GM18868 (cell line): ENCODE measurements at regions not wholly inside any gene's neighbourhood (a gene's known extent, or its start where the extent isn't known, plus 50 kb on each side); places are given as distances from the start of the nearest gene placed in this dataset.

ENCODE experiments used
- ATAC-seq: cut with Tn5 transposase; IDR thresholded peaks from one replicate; pipeline ENCODE4 v1.9.1; 2021; ENCODE audit warnings: mild to moderate bottlenecking, moderate library complexity; ENCODE audit not compliant: unreplicated experiment

DNA sequence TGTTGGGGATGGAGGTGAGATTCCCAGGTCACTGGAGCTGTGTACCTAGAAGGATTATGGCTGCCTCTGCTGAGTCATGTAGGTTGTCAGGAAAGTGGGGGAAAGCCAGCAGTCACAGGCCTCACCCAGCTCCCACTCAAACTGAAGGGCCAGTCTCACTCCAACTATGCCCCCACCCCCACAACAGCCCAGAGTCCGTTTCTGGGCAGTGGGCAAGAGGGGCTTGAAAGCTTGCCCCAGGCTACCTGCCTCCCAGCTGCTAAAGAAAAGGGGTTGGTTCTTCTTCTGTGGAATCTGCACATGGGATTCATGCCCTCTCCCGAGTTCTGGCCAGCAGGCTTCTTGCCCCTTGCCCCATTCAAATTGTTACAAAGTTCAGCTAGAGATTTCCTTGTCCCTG, 116.0 kb upstream of the PGRMC2 start:
- no peak for ATAC-seq

DNA sequence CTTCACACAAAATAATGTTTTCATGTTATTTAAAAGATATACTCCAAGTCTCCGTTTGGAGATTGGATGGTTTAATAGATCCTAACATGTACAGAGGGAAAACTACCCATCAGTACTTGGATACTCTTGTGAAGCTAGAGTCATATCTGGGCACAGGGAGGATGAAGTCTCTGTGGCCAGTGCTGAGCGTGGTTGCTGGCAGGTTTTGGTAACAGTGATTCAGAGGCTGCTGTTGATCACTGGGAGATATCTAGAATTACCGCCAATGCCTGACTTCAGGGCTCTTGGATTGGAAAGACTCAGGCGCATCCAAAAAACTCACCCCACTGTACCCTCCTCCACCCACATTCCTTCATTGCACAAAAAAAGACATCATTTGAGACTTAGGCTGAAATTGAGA, 107.2 kb upstream of the PGRMC2 start:
- ATAC-seq: no peak

DNA sequence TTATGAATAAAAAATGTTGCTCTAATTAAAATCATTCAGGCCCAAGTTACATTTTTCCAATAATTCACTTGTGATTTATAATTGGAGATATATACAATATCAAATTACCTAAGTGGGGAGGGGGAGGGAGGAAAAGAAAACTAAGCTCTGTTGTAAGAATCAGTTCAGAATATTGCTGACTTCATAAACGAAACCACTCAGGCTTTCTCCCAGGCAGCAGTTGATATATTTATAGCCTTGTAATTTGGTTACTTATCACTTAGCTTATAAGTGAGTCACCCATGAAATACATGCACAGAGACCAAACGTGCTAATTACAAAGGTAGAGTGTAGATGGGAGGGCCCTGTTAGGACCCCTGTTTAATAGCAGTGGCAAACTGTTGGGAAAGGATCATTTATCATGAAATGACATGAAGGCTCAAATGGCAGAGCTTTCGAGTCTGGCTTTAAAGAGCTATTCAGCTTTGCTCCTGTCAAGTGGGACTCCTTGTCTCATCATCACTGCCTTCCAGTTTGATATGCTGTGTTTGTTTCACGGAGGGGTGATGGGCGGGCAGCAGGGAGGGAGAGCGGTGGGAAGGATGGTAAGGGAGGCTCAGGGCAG, 105.6 kb upstream of the PGRMC2 start:
- peak; percentile 81 for ATAC-seq

DNA sequence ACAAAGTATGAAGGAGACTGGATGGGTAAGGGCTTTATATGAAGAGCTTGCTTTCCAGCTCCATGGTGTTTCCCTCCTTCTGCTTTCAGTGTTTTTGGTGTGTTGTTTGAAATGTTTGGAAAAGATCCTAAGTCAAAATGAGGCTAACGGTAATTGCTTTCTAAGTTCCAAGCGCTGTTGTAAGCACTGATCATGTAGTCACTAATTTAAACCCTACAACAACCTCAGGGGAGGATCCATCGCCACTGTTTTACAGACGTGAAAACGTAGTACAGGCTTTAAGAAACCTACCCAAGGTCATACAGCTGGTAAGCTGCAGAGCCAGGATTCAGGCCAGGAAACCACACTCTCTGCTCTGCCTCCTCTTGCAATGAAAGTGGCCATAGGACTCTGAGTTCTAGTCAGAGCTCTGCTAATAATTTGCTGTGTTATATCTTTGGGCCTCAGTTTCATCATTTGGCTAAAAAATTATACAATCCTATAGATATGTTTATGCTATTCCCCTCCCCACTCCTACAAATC, 102.9 kb upstream of the PGRMC2 start:
- no peak for ATAC-seq

DNA sequence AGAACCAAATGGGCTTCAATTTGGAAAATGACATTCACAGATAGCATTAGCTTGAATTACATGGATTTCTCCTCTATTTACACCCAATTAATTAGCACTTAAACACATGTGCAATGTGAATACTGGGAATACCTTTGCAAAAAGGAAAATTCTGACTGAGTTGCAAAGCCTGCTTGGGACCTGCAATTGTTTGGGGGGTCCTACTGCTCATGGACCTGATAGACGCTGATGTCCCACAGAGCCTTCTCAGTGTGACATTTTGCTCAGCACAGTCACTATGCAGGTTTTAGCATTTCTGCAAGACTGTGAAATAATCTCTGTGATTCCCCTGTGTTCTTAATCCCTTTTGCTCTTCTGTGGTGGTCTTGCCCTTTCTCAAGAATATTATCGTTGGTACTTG, 101.2 kb upstream of the PGRMC2 start:
- ATAC-seq: no peak

DNA sequence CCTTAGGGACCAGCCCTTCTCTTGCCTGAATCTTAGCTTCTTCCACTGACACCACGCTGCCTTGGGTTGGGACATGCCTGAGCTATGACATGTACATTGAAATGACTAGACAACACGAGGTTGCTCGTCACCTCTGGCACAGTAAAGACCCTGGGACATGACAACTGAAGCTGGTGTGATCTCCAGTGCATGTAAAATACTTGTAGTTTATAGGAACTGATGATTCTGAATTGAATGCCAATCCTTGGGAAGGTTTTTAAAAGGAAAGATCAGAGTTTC, 100.7 kb upstream of the PGRMC2 start:
- ATAC-seq: no peak

DNA sequence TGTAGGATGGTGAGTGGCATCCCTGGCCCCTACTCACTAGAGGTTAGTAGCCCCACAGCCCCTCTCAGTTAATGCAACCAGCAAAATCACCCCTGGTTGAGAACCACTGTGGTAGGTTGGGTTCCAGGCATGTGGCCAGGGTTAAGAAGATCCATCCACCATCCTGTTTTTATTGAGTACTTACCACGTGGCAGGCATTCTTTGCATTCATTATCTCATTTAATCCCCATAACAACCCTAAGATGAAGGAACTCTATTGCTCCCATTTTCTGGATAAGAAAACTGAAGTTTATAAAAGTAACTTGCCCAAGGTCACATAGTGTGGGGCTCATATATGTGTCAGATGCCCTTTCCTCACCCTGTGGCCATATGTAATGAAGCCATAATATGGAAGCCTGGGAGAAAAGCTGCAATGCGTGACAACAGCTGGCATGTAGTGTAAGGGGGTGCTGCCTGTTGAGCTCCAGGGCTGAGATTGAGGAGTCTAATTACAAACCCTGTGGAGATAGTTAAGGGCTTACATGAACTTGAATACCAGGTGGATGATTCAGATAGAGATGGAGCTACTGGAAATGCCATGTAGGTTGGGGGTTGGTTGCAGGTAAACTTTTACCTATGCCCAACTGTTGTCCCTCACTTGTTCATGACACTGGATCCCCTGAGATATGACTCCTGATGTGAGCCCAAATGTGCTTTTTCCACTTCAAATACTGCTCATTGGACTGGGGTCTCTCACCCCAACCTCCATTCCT, 100.2 kb upstream of the PGRMC2 start:
- no peak for ATAC-seq

DNA sequence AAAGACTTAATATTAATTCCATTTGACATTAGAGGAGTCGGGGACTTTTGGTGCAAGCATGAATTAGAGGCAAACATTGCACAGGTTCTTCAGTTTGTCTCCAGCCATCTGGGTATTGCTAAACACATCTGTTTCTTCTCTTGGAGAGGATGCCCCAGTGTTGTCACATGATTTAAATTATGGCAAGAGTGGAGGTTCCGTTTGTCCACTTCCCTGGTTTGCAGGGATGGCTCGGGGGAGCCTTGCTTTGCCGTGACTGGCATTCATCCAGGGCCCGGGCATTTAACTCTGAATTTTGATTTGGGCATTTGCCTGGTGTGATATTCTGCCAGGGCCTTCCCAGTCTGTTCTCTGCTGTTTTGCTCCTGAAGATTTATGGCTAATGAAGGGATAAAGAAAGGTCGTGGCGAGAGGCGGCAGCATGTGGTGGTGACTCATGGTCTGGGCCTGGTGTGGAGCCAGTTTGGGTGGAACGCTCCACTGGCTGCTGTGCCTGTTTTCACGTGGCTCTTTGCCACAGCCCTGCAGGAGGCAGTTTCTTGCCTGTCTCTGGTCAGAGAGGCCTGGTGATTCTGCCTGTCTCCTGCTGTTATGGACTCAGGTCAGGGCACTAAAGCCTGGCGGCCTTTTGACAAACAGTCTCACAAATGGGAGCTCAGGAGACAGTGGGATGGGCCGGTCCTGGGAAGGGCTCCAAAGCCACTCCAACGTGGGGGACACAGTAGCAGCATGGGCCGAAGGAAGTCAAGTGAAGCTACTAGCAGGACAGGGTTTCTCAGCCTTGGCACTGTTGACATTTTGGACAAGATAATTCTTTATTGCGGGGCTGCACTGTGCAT, 99.4 kb upstream of the PGRMC2 start:
- no peak for ATAC-seq

DNA sequence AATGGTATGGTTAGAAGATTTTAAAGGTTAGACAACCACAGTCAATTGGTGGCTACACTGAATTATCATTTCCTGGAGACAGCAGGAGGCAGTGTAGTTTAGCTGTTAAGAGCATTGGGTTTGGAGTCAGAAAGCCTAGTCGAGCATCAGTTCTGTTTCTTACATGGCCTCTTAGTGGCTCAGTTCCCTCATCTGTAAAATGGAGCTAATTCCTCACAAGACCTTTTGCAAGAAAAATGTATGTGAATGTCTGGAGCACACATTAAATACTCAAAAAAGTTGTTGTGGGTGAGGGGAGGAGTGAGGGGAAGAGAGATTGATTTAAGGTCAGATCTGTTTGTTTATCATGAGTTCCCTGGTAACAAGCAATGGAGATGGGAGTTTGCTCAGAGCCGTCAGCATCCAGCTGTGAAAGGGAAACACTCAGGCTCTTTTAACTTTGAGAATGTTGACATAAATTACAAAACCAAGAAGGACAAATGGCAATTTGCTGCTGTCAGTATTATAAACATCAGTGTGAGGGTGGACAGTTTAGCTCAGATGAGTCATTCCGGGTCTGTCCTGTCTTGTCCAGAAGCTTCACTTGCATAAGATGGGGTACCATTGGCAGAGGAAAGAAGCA, 98.2 kb upstream of the PGRMC2 start:
- ATAC-seq: peak; percentile 60

DNA sequence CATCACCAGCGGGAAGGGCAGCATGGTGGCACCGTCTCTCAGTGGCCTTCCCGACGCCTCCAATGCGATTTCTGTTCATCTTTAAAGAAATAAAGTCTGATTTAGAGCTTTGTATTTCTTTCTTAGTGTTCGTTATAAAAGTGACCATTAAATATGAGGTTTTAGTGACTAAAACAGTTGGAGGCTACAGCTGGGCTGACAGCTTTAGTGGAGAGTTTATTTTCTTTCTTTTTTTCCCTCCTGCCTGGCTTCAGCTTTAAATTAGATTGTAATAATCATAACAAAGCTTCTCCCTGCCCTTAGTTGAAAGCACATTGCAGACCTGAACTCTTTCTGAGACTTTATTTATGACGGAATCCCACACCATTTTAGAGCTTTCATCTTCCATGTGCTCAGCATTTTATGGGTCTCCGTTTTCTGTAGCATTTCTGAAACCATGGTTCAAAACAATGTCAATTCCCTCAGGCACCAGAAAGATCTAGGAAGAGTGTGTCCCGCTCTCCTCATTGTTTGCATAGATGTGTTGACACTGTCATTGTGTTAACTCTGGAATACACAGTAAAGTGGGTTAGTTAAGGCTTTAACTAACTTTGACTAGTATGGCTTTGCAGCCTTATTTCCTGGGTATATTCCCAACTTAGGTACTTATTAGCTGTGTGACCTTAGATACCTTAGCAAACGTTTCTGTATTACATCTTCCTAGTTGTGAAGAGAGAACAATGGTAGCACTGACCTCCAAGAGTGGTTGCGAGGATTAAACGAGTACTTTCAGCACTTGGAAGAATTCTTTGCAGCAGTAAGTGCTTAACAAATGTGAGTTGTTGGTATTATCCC, 97.4 kb upstream of the PGRMC2 start:
- no peak for ATAC-seq

DNA sequence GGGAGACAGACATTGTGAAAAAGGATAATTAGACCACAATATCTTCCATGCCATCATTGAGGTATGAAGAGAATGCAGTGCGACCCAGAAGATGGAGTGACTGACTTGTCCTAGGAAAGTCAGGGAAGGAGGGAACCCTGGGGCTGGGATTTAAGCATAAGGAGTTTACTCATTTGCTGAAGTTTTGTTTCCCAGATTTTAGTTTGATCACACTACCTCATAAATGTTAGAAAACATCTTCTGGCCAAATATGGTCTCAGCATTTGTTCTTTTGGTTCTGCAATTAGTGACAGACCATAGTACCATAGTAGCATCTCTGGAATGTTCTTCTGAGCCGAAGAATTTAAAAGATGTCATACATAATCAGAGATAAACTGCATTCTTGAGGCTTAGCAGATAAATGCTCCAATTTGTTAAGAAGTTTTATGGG, 96.5 kb upstream of the PGRMC2 start:
- no peak for ATAC-seq

DNA sequence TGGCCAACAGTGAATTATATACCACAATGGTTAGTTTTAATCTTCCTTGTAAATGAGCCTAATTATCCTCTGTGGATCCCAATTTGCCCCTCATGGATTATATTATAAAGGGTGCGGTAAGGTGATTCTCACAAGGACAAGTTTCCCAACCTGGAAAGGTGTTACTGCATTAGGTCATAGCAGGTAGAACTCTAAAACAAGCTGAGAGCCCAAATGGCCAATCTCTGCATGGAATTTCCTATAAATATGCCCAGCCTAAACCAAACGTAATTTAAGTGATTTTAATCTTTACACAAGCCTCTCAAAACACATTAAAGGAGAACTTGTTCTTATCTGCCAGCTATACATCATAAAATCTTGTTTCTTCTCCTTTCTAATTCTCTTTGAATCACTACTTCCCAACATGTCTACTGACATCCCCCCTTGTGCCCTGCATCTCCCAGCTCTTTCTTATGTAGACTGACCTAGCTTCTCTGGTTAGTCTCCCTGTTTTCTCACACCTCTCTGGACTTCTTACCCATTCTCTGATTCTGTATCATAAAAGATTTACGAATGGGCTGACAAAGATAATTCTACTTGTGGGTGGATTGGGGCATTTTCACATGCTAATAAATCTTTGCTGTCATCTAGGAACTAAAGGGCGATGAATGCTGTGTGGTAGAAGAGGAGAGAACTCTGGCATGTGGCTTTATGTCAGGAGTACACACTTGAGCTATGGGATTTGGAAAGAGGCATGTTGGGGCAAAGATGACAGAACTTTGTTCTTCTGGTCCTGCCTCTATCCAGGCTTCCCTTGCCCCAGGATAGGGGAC, 94.3 kb upstream of the PGRMC2 start:
- ATAC-seq: no peak

DNA sequence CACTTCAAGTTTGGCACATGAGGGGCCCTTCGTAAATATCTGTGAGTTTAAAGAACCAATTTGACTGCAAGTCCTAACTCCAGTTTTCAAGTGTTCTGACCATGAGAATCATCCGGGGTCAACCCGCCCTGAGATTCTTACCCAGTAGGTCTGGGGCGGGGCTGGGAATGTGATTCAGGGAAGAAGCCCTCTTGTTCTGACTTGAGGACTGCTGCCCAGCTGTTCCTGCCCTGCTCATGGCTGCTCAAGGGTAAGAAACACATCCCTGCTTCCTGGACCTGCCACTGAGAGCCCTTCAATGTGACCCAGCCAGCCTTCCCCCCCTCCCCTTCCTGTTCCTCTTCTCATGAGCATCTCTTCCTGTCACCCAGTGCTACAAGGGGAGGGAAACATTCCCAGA, 92.7 kb upstream of the PGRMC2 start:
- no peak for ATAC-seq

DNA sequence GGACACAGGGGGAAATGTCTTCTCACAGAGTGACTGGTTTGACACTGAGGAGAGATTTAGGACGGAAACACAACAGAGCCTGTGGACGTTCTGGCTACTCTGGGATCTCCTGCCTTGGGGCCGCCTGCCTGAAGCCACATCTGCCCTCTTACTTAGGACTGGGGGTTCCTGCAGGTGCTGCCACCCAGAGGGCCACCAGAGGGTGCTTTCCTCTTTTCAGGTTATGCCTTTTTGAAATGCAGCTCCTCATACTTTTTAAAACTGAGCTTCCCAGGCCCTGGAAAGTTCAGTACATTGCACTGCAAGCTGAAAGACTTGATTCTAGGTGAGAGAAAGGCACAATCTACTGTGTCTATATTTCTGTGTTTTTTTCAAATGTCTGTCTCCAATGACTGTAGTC, 92.2 kb upstream of the PGRMC2 start:
- ATAC-seq: peak; percentile 91

DNA sequence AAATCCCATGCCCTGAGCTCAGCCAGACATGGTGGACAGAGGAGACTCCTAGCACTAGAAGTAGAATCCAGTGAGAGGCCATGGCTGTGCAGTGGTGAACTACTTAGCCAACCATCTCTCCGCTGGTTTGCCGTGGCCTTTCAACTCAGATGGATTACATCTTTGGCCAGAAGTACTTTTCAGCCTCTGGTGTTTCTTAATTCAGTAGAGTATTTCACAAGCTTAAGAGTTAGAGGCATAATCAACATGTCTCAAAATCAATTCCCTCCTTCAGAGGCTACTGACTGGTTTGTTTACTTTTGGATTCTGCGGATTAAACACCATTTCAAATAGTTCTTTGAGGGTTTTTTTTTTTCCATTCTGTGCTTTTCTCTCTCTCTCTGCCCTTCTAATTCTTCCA, 91.1 kb upstream of the PGRMC2 start:
- no peak for ATAC-seq

DNA sequence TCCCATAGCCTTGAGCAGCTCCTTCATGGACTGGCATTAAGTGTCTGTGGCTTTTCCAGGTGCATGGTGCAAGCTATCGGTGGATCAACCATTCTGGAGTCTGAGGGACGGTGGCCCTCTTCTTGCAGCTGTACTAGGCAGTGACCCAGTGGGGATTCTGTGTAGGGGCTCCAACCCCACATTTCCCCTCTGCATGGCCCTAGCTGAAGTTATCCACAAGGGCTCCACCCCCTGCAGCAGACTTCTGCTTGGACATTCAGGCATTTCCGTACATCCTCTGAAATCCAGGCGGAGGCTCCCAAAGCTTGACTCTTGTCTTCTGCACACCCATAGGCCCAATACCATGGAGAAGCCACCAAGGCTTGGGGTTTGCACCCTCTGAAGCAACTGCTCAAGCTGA, 89.3 kb upstream of the PGRMC2 start:
- ATAC-seq: no peak

DNA sequence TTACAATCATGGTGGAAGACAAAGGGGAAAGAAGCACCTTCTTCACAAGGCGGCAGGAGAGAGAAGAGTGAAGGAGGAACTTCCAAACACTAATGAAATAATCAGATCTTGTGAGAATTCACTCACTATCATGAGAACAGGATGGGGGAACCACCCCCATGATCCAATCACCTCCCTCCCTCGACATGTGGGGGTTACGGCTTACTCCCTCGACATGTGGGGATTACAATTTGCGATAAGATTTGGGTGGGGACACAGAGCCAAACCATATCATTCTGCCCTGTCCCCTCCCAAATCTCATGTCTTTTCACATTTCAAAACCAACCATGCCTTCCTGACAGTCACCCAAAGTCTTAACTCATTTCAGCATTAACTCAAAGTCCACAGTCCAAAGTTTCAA, 88.7 kb upstream of the PGRMC2 start:
- no peak for ATAC-seq

DNA sequence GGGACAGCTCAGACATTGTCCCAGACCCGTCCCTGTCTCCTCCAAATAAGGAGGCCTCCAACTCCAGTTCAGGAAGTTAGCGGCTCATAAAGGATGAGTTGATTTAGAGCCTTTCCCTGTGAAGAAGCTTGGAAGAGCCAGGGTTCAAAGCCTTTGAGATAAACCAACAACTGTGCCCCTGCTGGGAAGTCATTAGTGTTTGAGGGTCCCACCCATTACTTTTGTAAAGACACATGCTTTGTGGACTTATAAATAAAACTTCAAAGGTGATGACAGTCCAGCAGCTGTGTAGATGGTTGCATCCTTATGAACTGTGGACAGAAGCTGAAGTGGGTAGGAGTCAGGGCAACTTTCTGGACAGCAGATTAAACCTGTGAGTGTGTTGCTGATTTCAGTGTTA, 86.0 kb upstream of the PGRMC2 start:
- ATAC-seq: no peak

DNA sequence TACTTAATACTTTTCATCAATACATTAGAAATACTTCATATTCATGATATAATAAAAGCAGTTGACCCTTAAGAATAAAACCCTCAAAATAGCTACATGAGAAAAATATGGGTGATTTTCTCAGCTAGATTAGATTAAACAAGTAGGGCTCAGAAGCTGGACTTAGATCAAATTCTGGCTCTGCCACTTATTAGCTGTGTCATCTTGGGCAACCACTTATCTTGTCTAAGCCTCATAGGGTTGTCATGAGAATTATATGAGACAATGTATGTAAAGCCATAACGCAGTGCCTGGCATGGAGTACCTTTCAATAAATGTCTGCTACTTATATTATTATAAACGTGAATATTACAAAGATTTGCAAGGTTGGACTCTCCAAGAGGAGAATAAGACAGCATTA, 84.3 kb upstream of the PGRMC2 start:
- no peak for ATAC-seq
